HCEC 1CT (cell line): ENCODE measurements at regions not wholly inside any gene's neighbourhood (a gene's known extent, or its start where the extent isn't known, plus 50 kb on each side); places are given as distances from the start of the nearest gene placed in this dataset.

Source experiments
- DNase-seq: peaks from one replicate; pipeline ENCODE4 v3.0.0-alpha.2; 2017

GRCh38 chrX:46447384-46447783 is 97.8 kb downstream of the ZNF674 start:
- no peak for DNase-seq

DNA sequence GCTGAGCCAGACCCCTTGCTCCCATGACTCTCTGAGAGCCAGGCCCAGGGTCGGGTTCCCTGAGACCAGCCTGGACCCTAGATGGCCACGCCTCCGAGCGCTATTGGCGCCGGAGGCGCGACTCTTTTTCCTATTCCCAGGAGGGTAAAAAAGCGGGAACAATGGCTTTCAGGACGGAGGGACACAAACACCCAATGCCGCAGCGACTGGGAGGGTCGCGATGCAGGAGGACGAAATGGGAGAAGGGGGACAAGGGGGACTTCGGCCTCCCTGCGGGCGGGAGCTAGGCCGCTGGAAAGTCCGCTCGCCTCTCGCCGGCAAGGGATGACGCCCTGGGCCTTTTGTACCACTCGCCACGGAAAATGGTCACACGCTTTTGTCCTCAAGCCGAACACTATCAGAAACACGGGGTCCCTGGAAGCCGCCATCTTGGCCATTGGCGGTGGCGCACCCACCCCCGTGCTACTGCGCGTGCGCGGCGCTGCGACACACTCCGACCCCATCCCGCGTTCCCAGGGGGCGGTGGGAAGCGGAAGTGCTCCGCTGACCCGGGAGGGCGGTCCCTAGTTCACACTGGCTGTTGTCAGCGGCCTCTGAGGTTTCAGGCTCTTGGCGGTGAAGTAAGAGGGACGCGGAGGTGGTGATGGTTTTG is 98.4 kb downstream of the ZNF674 start:
- DNase-seq: peak; percentile 71

DNA sequence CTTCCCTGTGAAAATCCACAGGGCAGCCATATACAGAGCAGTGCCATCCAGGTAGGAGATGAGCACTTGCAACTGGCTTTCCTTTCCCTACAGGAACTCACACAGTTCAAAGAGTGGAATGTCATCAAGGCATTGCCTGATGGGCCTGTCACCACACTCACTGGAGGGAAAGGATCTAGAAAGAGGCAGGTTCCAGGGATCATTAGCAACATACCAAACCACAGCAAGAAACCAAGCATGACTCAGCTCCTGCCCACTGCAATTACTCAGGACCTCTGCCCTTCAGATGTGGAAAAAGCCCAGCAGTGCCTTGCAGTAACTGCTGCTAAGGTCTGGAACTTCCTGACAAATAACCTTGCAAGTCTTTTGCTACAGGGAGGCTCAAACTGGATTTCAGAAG is 101.2 kb downstream of the ZNF674 start:
- peak; percentile 79 for DNase-seq

- DNase-seq: no peak
Observed at GRCh38 chrX:46436744-46437143, 108.5 kb downstream of the ZNF674 start.

DNA sequence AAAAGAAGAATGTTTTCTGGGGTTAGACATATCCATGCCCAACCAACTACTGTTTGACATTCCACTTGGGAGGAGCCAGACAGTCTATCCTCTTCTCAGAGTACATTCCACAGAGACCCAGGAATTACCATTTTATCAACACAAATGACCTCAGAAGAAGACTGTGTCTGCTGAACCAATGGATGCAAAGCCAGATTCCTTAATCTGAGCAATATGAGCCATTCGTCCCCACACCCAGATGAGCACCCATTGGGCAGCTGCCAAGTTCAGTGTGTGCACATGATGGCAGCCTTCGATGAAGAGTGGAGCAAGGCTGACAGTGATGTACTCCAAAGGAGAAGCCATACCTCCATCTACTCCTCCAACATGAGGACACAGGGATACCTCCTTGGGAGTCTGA is 111.3 kb downstream of the ZNF674 start:
- DNase-seq: no peak

DNA sequence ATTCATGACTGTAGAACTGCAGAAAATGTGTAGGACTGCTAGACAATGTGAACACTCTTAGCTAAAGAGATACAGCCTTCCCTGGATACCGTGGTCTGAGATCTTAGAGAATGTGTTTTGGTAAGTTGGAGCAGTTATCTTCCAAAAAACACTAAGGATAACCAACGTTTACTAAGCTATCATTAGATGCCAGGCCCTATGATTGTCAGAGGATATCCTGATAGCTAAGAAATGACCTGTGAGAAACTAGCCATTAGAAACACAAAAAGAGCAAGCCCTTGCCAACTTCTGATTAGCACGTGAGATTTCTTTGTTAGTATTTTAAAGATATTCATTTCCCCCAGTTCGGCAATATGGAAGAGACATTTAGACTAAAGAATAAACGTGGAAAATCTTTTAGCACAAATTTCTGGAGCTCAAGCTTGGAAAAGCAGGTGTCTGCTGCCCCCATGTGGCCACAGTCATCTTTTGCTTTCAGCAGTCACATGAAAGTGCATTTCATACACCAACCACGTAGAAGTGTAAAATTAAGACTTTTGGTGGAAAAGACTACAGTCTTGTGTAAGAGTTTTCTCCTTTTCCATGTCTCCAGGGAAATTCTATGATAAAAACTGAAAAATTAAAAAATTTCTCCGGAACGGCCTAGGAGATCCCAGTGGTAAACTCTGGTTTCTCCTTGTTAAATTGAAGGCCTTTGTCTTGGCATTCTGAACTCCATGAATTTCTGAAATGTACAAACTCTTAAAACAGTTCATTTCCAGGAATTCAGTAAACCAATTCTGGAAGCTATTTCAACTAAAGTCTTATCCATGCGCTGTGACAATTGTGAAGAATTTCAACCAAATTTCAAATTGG is 136.4 kb downstream of the ZNF674 start:
- DNase-seq: peak; percentile 30

DNA sequence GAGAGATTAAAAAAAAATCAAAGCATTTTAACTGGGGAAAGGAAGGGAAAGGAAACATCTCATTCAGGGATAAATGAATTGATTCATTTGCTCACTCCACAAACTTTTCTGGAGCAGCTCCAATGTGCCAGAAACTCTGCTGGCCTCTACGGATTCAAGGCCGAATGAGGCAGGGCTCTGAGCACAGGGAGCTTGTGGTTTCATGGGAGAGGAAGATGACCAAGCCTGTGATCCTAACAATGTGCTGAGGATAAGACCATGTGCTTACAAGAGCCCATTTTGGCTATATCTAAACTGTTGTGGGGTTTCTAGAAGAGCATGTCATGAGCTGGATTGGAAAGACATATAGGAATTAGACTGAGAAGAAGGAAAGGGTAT is 137.5 kb downstream of the ZNF674 start:
- no peak for DNase-seq

DNA sequence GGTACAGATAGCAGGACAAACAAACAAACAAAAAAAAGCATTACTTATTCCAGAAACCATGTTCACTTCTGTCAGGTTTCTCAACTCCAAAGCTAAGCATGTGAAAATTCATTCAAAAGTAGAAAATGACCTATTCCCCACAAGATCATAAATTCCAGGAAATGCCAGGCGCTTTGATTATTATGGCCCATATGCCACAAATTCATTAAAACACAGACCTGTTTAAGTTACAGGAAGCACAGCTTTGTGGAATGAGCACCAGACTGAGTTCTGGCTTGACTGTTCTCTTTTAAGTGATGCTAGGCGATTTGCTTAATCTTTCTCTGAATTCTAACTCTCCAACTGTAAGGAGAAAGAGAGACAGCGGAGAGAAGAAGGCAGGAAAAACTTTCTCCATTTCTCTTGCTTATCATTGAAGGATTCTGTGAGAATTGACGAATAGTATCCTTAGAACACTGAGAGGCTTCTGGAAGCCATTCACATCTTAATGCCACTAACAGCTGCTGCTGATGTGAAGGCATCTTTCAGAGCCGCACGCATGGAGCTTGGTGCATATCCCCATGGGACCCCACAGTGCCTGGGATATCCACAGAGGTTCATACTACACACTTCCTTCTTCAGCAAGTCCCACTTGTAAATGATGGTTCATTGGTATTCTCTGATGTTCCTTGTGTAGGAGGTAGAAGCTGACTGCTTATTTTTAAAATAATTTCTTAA is 138.0 kb downstream of the ZNF674 start:
- no peak for DNase-seq

- no peak for DNase-seq
Observed at GRCh38 chrX:46404774-46405173, 140.4 kb downstream of the ZNF674 start.

GRCh38 chrX:46400530-46401443 is 144.4 kb downstream of the ZNF674 start:
- no peak for DNase-seq

GRCh38 chrX:46398874-46399273 is 146.3 kb downstream of the ZNF674 start:
- no peak for DNase-seq

- no peak for DNase-seq
Observed at GRCh38 chrX:46398126-46398525, 147.1 kb downstream of the ZNF674 start.

DNA sequence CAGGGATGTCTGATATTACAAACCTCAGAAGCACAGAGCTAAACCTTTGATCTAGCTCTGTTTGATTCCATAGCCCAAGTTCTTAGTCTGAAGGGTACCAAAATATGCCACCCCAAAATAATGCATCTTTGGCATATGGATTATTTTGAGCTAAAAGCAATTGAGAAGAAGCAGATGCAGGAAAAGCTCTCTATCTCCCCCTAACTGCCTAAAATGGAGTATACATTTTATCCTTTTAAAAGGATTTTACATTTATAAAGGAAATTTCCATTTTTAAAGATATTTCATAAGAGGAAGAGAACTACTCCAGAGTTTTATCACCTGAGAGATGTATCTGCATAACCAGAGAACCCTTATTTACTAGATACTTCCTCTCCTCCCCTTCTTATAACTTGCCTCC is 158.7 kb downstream of the ZNF674 start:
- DNase-seq: no peak

DNA sequence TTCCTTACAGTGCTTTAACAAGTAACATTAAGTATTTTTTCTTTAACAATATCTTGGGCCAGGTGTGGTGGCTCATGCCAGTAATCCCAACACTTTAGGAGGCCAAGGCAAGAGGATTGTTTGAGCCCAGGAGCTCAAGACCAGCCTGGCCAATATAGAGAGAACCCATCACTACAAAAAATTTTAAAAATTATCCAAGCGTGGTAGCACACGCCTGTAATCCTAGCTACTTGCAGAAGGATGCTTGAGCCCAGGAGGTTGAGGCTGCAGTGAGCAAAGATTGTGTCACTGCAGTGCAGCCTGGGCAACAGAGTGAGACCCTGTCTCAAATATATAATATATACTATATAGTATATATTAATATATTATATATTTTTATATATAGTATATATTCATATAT is 162.2 kb downstream of the ZNF674 start:
- DNase-seq: no peak

DNA sequence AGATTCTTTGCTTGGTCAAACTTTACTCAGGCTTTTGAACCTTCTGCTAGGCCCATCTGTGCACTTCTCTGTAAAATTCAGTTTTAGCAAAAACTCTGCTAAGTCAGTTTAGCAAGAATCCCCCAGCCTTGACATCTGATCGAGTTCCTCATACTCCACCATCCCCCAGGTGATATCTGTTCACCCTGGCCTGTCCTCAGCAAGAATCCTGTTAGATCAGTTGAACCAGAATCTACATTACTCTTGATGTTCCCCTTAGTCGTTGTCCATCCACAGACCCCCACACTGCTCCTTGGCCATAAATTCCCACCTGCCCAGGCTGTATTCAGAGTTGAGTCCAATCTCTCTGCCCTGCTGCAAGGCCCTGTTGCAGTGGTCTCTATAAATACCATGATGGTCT is 162.6 kb downstream of the ZNF674 start:
- no peak for DNase-seq

DNA sequence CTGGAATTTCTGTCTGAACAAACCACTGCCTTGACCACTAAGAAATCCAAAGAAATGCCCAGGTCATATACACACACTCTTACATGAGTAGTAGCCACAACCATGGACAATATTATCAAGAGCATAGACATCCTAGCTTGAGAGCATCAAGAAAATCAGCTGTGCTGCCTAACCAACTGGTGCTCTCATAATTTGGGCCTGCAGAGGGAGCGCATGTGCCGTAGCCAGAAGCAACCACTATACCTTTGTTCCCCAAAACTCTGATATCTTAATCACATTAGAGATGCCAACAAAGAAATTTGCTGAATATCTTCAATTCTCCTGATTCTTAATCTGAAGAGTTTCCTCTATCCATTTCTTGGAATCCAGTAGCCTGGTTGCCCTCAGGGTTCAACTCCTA is 163.6 kb downstream of the ZNF674 start:
- peak; percentile 31 for DNase-seq

DNA sequence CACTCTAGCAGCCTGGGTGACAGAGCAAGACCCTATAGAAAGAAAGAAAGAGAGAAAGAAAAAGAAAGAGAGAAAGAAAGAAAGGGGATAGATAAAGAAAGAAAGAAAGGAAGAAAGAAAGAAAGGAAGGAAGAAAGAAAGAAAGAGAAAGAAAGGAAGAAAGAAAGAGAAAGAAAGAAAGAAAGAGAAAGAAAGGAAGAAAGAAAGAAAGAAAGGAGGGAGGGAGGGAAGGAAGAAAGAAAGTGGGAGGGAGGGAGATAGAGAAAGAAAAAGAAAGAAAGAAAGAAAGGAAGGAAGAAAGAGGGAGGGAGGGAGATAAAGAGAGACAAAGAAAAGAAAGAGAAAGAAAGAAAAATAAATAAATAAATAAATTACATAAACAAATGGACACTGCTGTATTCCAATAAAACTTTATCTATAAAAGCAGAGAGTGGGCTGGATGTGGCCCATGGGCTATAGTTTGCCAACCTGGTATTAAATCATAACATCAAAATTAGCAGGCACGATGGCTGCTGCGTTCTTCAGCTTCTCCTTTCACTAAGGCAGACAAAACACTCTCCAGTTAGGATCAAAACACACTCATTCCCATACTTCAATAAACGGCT is 165.0 kb downstream of the ZNF674 start:
- no peak for DNase-seq

- peak; percentile 51 for DNase-seq
Observed at GRCh38 chrX:46376246-46376885, 168.9 kb downstream of the ZNF674 start.

GRCh38 chrX:46375831-46376230 is 169.4 kb downstream of the ZNF674 start:
- no peak for DNase-seq

DNA sequence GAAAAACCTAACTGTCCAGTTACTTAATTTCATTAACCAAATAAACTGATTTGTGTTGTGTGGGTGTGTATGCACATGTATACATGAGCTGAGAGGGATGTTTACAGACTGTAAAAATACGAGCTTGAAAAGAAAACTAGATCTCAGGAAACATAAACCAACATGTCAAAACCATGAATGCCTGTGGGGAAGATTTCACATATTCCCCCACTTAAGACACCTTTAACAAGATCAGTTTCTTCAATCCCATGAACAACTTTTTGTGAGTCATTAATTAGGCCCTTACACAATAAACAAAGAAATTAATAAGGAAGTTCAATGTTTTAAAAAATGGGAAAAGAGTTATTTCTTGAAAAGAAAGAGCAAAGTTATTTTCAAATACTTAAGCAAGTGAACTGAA is 170.8 kb downstream of the ZNF674 start:
- DNase-seq: no peak

GRCh38 chrX:46367491-46367890 is 177.7 kb downstream of the ZNF674 start:
- DNase-seq: no peak
